HK-2 (cell line): ENCODE measurements at regions not wholly inside any gene's neighbourhood (a gene's known extent, or its start where the extent isn't known, plus 50 kb on each side); places are given as distances from the start of the nearest gene placed in this dataset.

Experiments
- DNase-seq: peaks from one replicate; pipeline ENCODE4 v3.0.0-alpha.2; 2018; ENCODE audit not compliant: unreplicated experiment

- peak; percentile 13 for DNase-seq
Measured at GRCh38 chrX:119181491-119181890, 53.9 kb upstream of the KIAA1210 start.

- no peak for DNase-seq
Measured at GRCh38 chrX:119186194-119186593, 49.9 kb upstream of the PGRMC1 start.
